HCT116 (cell line): ENCODE measurements at regions not wholly inside any gene's neighbourhood (a gene's known extent, or its start where the extent isn't known, plus 50 kb on each side); places are given as distances from the start of the nearest gene placed in this dataset.
"Not testable (repeated sequence)": the region's sequence is repeated elsewhere in the genome, so short reads cannot be mapped to it uniquely, and the experiment has no call there.

ENCODE experiments used
- ATAC-seq: fragments of 200-7000 bp; cut with Tn5 transposase; 2 replicates; pipeline ENCODE4 v1.9.1; 2020; ENCODE audit warnings: mild to moderate bottlenecking, moderate library complexity
- BruUV-seq: library from RNA; stranded (reverse); fragments of 400-500 nt; replicated peaks from 2 replicates; lab custom pipeline; 2021; lab: Mats Ljungman, UMichigan
- CTCF ChIA-PET: fragments of 300-600 bp; sonication (Branson Sonifier 250); formaldehyde crosslinking; loops from one replicate; lab custom pipeline; 2021; ENCODE audit warnings: antibody characterized with exemption; lab: Charles Lee
- POLR2A ChIA-PET: fragments of 300-600, 350-600 bp; sonication (Branson Sonifier 250); formaldehyde crosslinking; loops from one replicate; lab custom pipeline; 2021; ENCODE audit warnings: antibody characterized with exemption; lab: Charles Lee
- RAD21 ChIA-PET, 2 experiments: fragments of 300-600 bp; sonication (Branson Sonifier 250); formaldehyde crosslinking; loops; one replicate each; lab custom pipeline; 2023; ENCODE audit warnings: low total read pairs in 2 of 2; ENCODE audit not compliant: uncharacterized antibody in 2 of 2, unreplicated experiment in 2 of 2, low non-redundant PET in 1 of 2; lab: Charles Lee
- DNase-seq: peaks from one replicate; pipeline ENCODE4 v3.0.0-alpha.2; 2010; ENCODE audit warnings: low read depth, low spot score
- H2AFZ ChIP-seq: fragments of 200-600 bp; shearing (Covaris generic), sonication (generic); 2 replicates; pipeline ENCODE4 v1.6.1; 2017; ENCODE audit warnings: low read depth, mixed run types, mixed read lengths, antibody characterized with exemption, low read length; ENCODE audit not compliant: poor library complexity, severe bottlenecking
- H3K27ac ChIP-seq: 2 replicates; pipeline ENCODE4 v1.5.1; 2012; ENCODE audit warnings: low read depth, low read length
- H3K27me3 ChIP-seq: fragments of 200-600 bp; sonication (generic); 2 replicates; pipeline ENCODE4 v1.6.1; 2016; ENCODE audit warnings: mixed run types, low read length, mixed read lengths; ENCODE audit not compliant: insufficient read depth
- H3K36me3 ChIP-seq, 2 experiments: fragments of 200-500 bp in 1 of 2; fragments of 200-600 bp in 1 of 2; sonication (Bioruptor generic) in 1 of 2; sonication (generic) in 1 of 2; 2 replicates each; pipeline versions ENCODE4 v1.5.1 to v1.6.1; 2014 to 2016; ENCODE audit warnings: low read length in 2 of 2, inconsistent platforms in 1 of 2, mixed read lengths in 1 of 2, mixed run types in 1 of 2; ENCODE audit not compliant: insufficient read depth in 2 of 2, control insufficient read depth in 1 of 2
- H3K4me1 ChIP-seq, 2 experiments: fragments of 200-600 bp in 1 of 2; sonication (generic) in 1 of 2; 2 replicates each; pipeline versions ENCODE4 v1.5.1 to v1.6.1; 2012 to 2017; ENCODE audit warnings: low read length in 2 of 2, inconsistent platforms in 1 of 2, mild to moderate bottlenecking in 1 of 2, mixed read lengths in 1 of 2, mixed run types in 1 of 2, moderate library complexity in 1 of 2; ENCODE audit not compliant: insufficient read depth in 2 of 2, control insufficient read depth in 1 of 2
- H3K4me2 ChIP-seq: fragments of 200-600 bp; sonication (generic); 2 replicates; pipeline ENCODE4 v1.6.1; 2017; ENCODE audit warnings: mixed run types, low read length, mixed read lengths
- H3K4me3 ChIP-seq, 2 experiments: fragments of 200-600 bp in 1 of 2; sonication (generic) in 1 of 2; replicated peaks in 1 of 2; 2 replicates each; pipeline ENCODE4 v1.5.1; 2011 to 2016; ENCODE audit warnings: low read length in 2 of 2, control low read depth in 1 of 2, low read depth in 1 of 2, mild to moderate bottlenecking in 1 of 2, mixed read lengths in 1 of 2, mixed run types in 1 of 2
- H3K79me2 ChIP-seq: fragments of 200-600 bp; sonication (generic); 2 replicates; pipeline ENCODE4 v1.6.1; 2017; ENCODE audit warnings: mild to moderate bottlenecking, mixed run types, low read length, moderate library complexity, mixed read lengths; ENCODE audit not compliant: insufficient read depth
- H3K9ac ChIP-seq: fragments of 200-600 bp; sonication (generic); 2 replicates; pipeline ENCODE4 v1.6.1; 2016; ENCODE audit warnings: low read length, mixed read lengths
- H3K9me2 ChIP-seq: fragments of 200-600 bp; sonication (generic), shearing (Covaris generic); 2 replicates; pipeline ENCODE4 v1.6.1; 2017; ENCODE audit warnings: mixed run types, mild to moderate bottlenecking, moderate library complexity; ENCODE audit not compliant: insufficient read depth
- H3K9me3 ChIP-seq, 2 experiments: fragments of 200-500 bp in 1 of 2; fragments of 200-600 bp in 1 of 2; sonication (Bioruptor generic) in 1 of 2; sonication (generic) in 1 of 2; 2 replicates each; pipeline ENCODE4 v1.6.1; 2014 to 2017; ENCODE audit warnings: low read length in 2 of 2, mixed read lengths in 2 of 2, inconsistent platforms in 1 of 2, low read depth in 1 of 2, mild to moderate bottlenecking in 1 of 2, mixed run types in 1 of 2, moderate library complexity in 1 of 2; ENCODE audit not compliant: control insufficient read depth in 1 of 2, insufficient read depth in 1 of 2
- H4K20me1 ChIP-seq: fragments of 200-600 bp; sonication (generic), shearing (Covaris generic); 2 replicates; pipeline ENCODE4 v1.6.1; 2017; ENCODE audit warnings: mixed run types, mild to moderate bottlenecking, moderate library complexity; ENCODE audit not compliant: insufficient read depth
- CBX3 ChIP-seq: IDR thresholded peaks from 2 replicates; pipeline ENCODE4 v1.6.1; 2012; ENCODE audit warnings: low read depth
- CTCF ChIP-seq, 3 experiments: fragments of 200-600 bp in 1 of 3; sonication (generic) in 1 of 3; IDR thresholded peaks in 2 of 3; conservative IDR thresholded peaks in 1 of 3; 2 replicates each; pipeline ENCODE4 v1.5.1; 2012 to 2017; ENCODE audit warnings: low read depth in 2 of 3, low read length in 2 of 3, antibody characterized with exemption in 1 of 3, borderline replicate concordance in 1 of 3, control low read depth in 1 of 3, mild to moderate bottlenecking in 1 of 3, mixed read lengths in 1 of 3, mixed run types in 1 of 3, moderate library complexity in 1 of 3; ENCODE audit not compliant: insufficient read depth in 1 of 3
- ELF1 ChIP-seq: IDR thresholded peaks from 2 replicates; pipeline ENCODE4 v1.6.1; 2012; ENCODE audit warnings: low read depth, borderline replicate concordance
- MAX ChIP-seq: IDR thresholded peaks from 2 replicates; pipeline ENCODE4 v1.6.1; 2012
- POLR2AphosphoS5 ChIP-seq: IDR thresholded peaks from 2 replicates; pipeline ENCODE4 v1.6.1; 2011; ENCODE audit warnings: mild to moderate bottlenecking, low read depth, low read length, moderate library complexity
- SIN3A ChIP-seq: IDR thresholded peaks from 2 replicates; pipeline ENCODE4 v1.6.1; 2012; ENCODE audit warnings: low read depth
- SP1 ChIP-seq: IDR thresholded peaks from 2 replicates; pipeline ENCODE4 v1.6.1; 2012; ENCODE audit warnings: low read depth
- ZBTB33 ChIP-seq: IDR thresholded peaks from 2 replicates; pipeline ENCODE4 v1.6.1; 2011; ENCODE audit warnings: mild to moderate bottlenecking, low read length, moderate library complexity; ENCODE audit not compliant: insufficient replicate concordance; ENCODE audit errors: extremely low read depth
- ZNF274 ChIP-seq: fragments of 200-500 bp; sonication (Bioruptor generic); IDR thresholded peaks from 2 replicates; pipeline ENCODE4 v1.6.1; 2014; ENCODE audit warnings: mild to moderate bottlenecking, low read depth, low read length, inconsistent platforms
- intact Hi-C: fragments of 100-400 bp; cut with micrococcal nuclease; formaldehyde crosslinking; loops from 2 replicates; pipeline ENCODE4 v1.10.0; 2022
- TF ChIP-seq, protein P1 (sequence below): IDR thresholded peaks from 2 replicates; pipeline ENCODE4 v1.6.1; 2012; ENCODE audit warnings: low read depth
- TF ChIP-seq, protein P2 (sequence below): IDR thresholded peaks from 2 replicates; pipeline ENCODE4 v1.6.1; 2012

DNA sequence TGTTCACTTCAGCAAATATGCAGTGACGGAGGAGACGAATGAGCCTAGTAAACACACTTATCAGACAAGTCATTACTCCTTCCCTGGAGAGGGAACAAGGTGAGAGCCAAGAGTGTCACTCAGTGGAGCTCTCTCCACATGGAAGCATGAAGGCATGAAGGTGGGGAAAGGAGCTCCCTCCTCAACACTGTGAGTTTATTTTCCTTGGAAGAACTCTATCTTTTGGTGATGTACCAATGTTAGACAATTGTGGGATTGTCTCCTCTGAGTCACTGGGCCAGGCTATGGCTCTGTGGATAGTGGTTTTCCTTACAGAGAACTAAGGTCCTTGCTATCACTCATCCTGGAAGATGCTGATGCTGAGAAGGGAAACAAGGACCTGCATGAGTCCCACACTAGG lies 200.2 kb downstream of the CPEB2 start:
- intact Hi-C loops: no loop called here
- no peak overlapping the region for H2AFZ ChIP-seq
- no peak for DNase-seq
- H3K27ac ChIP-seq: no peak overlapping the region
- H3K79me2 ChIP-seq: no peaks in the 10 kb centered on the region
- H3K9me2 ChIP-seq: no peaks in the 10 kb centered on the region
- H3K9ac ChIP-seq: no peak overlapping the region
- TF ChIP-seq ELF1 (no peak), CTCF (IDR thresholded peaks at IDR 0.05 in 2 of 3, conservative IDR thresholded peaks at IDR 0.05 in 1 of 3; ENCODE audit: borderline replicate concordance in 1 of 3, insufficient read depth in 1 of 3, low read depth in 2 of 3, low read length in 2 of 3) (no peak), SIN3A (no peak), MAX (no peak), POLR2AphosphoS5 (no peak), ZNF274 (no peak), SP1 (no peak), CBX3 (no peak), ZBTB33 (no peak)
- TF ChIP-seq, protein P1, sequence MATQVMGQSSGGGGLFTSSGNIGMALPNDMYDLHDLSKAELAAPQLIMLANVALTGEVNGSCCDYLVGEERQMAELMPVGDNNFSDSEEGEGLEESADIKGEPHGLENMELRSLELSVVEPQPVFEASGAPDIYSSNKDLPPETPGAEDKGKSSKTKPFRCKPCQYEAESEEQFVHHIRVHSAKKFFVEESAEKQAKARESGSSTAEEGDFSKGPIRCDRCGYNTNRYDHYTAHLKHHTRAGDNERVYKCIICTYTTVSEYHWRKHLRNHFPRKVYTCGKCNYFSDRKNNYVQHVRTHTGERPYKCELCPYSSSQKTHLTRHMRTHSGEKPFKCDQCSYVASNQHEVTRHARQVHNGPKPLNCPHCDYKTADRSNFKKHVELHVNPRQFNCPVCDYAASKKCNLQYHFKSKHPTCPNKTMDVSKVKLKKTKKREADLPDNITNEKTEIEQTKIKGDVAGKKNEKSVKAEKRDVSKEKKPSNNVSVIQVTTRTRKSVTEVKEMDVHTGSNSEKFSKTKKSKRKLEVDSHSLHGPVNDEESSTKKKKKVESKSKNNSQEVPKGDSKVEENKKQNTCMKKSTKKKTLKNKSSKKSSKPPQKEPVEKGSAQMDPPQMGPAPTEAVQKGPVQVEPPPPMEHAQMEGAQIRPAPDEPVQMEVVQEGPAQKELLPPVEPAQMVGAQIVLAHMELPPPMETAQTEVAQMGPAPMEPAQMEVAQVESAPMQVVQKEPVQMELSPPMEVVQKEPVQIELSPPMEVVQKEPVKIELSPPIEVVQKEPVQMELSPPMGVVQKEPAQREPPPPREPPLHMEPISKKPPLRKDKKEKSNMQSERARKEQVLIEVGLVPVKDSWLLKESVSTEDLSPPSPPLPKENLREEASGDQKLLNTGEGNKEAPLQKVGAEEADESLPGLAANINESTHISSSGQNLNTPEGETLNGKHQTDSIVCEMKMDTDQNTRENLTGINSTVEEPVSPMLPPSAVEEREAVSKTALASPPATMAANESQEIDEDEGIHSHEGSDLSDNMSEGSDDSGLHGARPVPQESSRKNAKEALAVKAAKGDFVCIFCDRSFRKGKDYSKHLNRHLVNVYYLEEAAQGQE: no peak
- TF ChIP-seq, protein P2, sequence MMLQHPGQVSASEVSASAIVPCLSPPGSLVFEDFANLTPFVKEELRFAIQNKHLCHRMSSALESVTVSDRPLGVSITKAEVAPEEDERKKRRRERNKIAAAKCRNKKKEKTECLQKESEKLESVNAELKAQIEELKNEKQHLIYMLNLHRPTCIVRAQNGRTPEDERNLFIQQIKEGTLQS: no peak
- TF ChIP-seq, all 23 proteins: peak for 0
- no peak overlapping the region for H3K4me2 ChIP-seq
- ChIA-PET RAD21 (no interaction called here), POLR2A (no interaction called here), CTCF (no interaction called here)
- no peaks in the 10 kb centered on the region for H3K4me1 ChIP-seq
- no peaks in the 10 kb centered on the region for H3K27me3 ChIP-seq
- H3K36me3 ChIP-seq: no peaks in the 10 kb centered on the region
- no peak overlapping the region for H3K4me3 ChIP-seq
- H3K9me3 ChIP-seq: no peaks in the 10 kb centered on the region; a peak in 1 of 4 replicates
- BruUV-seq: no TSS peak
- ATAC-seq: no peak
- no peaks in the 10 kb centered on the region for H4K20me1 ChIP-seq

GRCh38 chr4:15206526-15206925 lies 204.2 kb downstream of the CPEB2 start:
- H3K9me2 ChIP-seq, H2AFZ ChIP-seq, H3K36me3 ChIP-seq, DNase-seq, POLR2A ChIA-PET, intact Hi-C loops, H3K4me1 ChIP-seq, H3K9me3 ChIP-seq, H3K4me2 ChIP-seq, H4K20me1 ChIP-seq, ATAC-seq, BruUV-seq, H3K79me2 ChIP-seq, H3K27ac ChIP-seq, H3K4me3 ChIP-seq, H3K9ac ChIP-seq, H3K27me3 ChIP-seq, RAD21 ChIA-PET, CTCF ChIA-PET: not testable (repeated sequence)
